Bronchial epithelial cell (primary cell): ENCODE measurements at regions not wholly inside any gene's neighbourhood (a gene's known extent, or its start where the extent isn't known, plus 50 kb on each side); places are given as distances from the start of the nearest gene placed in this dataset.

Experiments
- DNase-seq: peaks from one replicate; pipeline ENCODE4 v3.0.0-alpha.2; 2010; ENCODE audit warnings: low read depth
- FAIRE-seq: peaks from 2 replicates; lab custom pipeline; 2011; peaks lifted over from hg19 to GRCh38; lab: Jason Lieb, UNC
- H3K27me3 ChIP-seq: 2 replicates; pipeline ENCODE4 v1.5.1; 2011; ENCODE audit warnings: low read length; ENCODE audit not compliant: control insufficient read depth, insufficient read depth
- H3K36me3 ChIP-seq: 2 replicates; pipeline ENCODE4 v1.5.1; 2011; ENCODE audit warnings: low read length; ENCODE audit not compliant: control insufficient read depth, insufficient read depth
- H3K4me3 ChIP-seq: 2 replicates; pipeline ENCODE4 v1.5.1; 2011; ENCODE audit warnings: mild to moderate bottlenecking, low read depth, low read length, control low read depth
- TF ChIP-seq, protein P1 (sequence below): IDR thresholded peaks from 2 replicates; pipeline ENCODE4 v1.5.1; 2011; ENCODE audit warnings: mild to moderate bottlenecking, moderate library complexity, low read length, control low read depth, inconsistent platforms; ENCODE audit not compliant: insufficient read depth, severe bottlenecking

DNA sequence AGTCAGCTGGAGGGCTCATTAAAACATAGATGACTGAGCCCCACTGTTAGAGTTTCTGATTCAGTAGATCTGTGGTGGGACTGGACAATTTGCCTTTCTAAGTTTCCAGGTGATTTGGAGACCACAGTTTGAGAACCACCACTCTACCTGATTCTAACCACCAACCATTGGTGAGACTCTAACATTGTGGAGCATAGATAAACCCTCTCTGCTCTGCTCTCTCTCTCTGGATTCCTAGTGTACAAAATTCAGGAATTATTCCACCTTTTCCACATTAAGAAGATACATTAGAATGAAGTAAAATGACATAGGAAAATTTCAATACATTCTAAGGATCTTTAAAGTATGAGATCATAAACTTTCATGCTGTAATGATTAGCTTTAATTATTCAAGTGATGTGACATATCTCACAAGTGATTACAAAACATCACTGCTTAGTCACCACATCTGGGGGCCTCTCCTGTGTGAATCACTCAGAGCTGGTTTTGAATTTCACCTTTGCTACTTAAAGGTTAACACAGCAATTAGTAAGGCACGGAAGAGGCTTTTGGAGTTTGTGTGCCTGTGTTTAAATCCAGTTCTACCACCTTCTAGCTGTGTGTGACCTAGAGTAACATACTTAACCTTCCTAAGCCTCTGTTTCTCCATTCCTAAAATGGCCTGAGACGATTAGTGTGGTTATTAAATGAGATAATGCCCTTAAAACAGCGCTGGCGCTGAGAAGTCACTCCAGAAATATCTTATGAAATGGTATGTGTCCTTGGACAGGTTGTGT lies 78.5 kb upstream of the NBEA start:
- TF ChIP-seq, protein P1, sequence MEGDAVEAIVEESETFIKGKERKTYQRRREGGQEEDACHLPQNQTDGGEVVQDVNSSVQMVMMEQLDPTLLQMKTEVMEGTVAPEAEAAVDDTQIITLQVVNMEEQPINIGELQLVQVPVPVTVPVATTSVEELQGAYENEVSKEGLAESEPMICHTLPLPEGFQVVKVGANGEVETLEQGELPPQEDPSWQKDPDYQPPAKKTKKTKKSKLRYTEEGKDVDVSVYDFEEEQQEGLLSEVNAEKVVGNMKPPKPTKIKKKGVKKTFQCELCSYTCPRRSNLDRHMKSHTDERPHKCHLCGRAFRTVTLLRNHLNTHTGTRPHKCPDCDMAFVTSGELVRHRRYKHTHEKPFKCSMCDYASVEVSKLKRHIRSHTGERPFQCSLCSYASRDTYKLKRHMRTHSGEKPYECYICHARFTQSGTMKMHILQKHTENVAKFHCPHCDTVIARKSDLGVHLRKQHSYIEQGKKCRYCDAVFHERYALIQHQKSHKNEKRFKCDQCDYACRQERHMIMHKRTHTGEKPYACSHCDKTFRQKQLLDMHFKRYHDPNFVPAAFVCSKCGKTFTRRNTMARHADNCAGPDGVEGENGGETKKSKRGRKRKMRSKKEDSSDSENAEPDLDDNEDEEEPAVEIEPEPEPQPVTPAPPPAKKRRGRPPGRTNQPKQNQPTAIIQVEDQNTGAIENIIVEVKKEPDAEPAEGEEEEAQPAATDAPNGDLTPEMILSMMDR = no peak
- FAIRE-seq (peak; percentile 64), DNase-seq (peak; percentile 97)
- Histone ChIP-seq H3K36me3 (no peaks in the 10 kb centered on the region), H3K27me3 (no peaks in the 10 kb centered on the region), H3K4me3 (no peak overlapping the region)

GRCh38 chr13:34864671-34865070 lies 77.4 kb upstream of the NBEA start:
- FAIRE-seq = no peak
- TF ChIP-seq, protein P1 = no peak
- Histone ChIP-seq H3K27me3 (no peaks in the 10 kb centered on the region), H3K4me3 (no peak overlapping the region), H3K36me3 (no peaks in the 10 kb centered on the region)
- DNase-seq = no peak

DNA sequence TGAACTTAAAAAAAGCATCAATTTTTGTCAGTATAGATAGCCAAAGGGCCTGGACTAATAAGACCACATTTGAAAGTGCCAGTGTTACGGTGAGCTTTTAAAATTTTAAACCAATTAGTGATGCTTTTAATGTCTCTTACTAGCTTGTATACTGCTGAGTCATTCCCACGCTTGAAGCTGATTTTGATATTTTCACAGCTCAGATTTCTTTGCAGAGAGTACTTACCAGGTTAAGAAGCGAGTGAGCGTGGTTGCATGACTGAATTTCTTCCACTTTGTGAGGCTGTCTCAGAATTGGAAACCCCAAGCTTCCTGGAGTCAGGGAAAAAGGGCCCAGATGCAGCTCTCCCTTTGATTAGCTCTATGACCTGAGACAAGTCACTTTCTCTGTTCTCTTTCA lies 74.5 kb upstream of the NBEA start:
- DNase-seq (peak; percentile 20), FAIRE-seq (no peak)
- H3K4me3 ChIP-seq = no peak overlapping the region
- no peaks in the 10 kb centered on the region for H3K27me3 ChIP-seq
- TF ChIP-seq, protein P1 = no peak
- no peaks in the 10 kb centered on the region for H3K36me3 ChIP-seq

DNA sequence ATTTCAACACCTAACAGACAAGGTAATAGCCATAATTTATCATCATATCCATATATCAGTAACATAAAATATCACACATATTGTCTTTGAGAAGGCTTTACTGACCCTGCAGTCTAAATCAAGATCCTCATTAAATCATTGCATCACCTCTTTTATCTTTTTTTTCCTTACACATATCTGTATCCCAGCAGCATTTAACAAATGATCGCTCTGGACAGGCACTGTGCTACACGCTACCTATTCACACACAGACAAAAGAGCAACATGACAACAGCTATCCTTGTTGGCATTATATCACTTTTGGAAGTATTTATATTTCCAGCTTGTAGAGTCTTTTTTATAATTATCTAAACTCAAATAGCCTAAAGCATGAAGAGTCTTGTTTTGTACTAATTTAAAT lies 73.3 kb upstream of the NBEA start:
- no peak overlapping the region for H3K4me3 ChIP-seq
- TF ChIP-seq, protein P1 = no peak
- no peaks in the 10 kb centered on the region for H3K27me3 ChIP-seq
- no peaks in the 10 kb centered on the region for H3K36me3 ChIP-seq
- no peak for FAIRE-seq
- no peak for DNase-seq

DNA sequence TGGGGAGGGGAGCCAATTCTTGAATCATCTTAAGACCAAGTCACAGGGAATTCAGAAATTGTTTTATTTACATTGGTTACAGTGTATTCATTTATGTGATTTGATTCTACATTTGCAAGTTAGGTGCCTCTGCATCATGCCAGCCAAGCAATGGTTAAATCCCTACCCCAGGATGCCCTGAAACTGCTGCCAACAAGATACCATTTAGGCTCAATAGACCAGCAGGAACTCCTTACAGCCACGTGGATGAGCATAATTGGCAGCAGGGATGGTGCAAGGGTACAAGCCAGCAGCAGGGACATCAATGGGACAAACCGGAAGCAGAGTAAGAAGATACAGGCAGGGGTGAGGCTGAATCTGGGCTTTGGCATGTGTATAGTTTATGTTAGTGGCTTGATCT lies 72.4 kb upstream of the NBEA start:
- TF ChIP-seq, protein P1 = no peak
- FAIRE-seq (peak; percentile 36), DNase-seq (no peak)
- Histone ChIP-seq H3K27me3 (no peaks in the 10 kb centered on the region), H3K4me3 (no peak overlapping the region), H3K36me3 (no peaks in the 10 kb centered on the region)

DNA sequence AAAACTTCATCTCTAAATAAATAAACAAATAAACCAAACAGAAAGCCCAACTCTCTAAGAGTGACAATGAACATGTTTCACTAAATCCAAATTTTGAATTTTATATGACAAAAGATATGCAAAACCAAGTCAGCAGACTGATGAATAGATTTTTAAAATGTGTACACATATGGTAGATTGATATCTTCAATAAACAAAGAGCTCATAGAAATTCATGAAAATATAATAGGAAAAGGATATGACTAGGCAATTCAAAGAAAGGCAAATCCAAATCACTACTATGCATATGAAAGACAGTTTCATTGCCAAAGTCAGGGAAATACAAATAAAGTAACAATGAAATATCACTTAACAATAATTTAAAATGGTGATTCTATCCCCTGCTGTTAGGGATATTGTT lies 63.7 kb upstream of the NBEA start:
- Histone ChIP-seq H3K27me3 (no peaks in the 10 kb centered on the region), H3K36me3 (no peaks in the 10 kb centered on the region), H3K4me3 (no peak overlapping the region)
- FAIRE-seq = no peak
- TF ChIP-seq, protein P1 = no peak
- no peak for DNase-seq
